ENCODE measurements at regions not wholly inside any gene's neighbourhood (a gene's known extent, or its start where the extent isn't known, plus 50 kb on each side); places are given as distances from the start of the nearest gene placed in this dataset.
"Not testable (repeated sequence)": the region's sequence is repeated elsewhere in the genome, so short reads cannot be mapped to it uniquely, and the experiment has no call there.

DNA sequence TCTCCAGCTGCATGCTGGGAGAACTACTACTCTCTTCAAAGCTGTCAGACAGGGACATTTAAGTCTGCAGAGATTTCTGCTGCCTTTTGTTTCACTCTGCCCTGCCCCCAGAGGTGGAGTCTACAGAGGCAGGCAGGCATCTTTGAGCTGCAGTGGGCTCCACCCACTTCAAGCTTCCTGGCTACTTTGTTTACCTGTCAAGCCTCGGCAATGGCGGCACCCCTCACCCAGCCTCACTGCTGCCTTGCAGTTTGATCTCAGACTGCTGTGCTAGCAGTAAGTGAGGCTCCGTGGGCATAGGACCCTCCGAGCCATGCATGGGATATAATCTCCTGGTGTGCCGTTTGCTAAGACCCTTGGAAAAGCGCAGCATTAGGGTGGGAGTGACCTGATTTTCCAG is 61.7 kb downstream of the DMRTA1 start:
- not testable (repeated sequence) for DNase-seq

DNA sequence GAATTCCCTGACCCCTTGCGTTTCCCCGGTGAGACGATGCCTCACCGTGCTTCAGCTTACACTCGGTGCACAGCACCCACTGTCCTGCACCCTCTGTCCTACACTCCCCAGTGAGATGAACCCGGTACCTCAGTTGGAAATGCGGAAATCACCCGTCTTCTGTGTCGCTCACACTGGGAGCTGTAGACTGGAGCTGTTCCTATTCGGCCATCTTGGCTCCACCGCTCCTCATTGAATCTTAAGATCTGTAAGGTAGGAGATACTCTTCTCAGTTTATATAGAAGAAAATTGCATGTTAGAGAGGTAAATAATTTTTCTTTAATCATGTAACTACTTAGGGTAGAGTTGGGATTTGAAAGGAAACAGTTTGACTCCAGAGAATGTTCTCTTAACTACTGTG is 62.2 kb downstream of the DMRTA1 start:
- no peak for DNase-seq

DNA sequence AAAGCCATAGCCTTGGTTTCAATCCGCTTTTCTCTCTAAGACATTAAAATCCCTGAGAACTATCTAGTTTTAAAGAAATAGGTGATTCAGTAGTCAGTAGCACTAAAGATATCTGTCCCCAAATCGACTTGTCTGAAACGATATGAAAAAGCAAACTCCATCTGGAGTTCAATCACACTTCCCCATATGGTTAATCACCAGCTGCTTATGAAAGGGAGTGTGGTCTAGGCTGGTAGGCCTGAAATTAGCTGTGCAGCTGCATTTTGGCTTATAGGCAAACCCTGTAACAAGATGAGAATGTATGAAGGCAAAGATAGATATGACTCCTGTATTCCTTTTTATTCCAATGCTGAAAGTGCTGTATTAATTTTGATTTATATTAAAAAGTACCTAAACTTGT is 65.9 kb downstream of the DMRTA1 start:
- DNase-seq, result no peak

DNA sequence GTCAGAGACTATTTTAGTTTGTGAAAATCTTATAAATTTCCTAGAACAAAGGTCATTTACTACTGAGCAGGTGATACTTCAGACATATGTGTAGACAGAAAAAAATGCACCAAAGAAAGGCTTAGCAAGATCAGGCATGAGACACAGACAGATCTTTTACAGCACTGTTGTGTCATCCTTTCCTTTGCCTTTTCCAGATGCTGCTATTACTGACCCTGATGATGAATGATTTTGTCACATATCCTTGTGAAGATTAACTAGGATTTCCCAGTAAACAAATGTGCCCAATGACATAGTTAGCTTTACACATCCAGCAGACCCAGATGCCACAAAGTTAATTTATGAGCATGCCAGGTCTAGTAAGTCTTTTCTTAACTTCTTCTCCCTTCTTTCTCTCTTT is 68.2 kb downstream of the DMRTA1 start:
- no peak for DNase-seq

DNA sequence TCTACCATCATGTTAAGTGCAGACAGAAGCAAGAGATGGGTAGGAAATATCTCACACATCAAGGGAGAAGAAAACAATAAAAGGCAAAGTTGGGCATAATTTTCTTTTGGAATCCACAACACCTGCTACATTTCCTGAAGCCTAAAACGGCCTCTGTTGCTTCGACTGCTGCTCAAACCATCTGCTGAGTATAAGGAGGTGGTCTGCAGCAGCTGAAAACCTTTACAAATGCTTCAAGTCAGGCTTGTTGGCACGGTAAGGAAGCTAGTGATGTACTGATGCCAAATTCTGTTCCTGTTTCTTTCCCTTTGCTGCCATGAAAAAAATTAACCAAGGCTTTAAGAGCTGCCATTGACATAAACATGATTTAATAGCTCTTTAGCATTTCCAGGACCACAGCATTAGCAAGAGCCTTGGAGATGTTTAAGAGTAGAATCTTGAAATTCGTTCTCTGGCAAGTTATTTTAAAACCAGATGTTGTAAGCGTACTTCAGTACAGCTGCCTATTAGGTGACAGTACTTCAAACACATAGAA is 75.6 kb downstream of the DMRTA1 start:
- DNase-seq, result peak in 2 of 3 donors; percentile 2 to 30

DNA sequence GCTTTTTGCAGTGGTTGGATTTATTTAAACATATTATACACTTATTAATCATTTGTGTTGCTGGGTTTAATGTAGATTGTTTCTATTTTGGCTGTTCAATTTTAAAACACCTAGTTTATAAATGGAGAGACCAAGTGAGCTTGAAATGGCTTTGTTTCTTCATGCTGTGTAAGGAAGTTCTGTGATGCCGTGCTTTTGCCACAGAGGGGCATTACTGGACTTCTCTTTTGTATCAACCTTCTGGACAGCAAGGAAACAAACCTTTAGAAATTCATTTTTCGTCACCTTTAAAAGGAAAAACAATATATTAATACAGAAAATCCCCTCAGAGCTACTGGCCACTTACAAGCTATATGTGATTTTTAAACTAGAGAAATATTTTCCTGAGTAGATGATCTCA is 81.9 kb downstream of the DMRTA1 start:
- peak in 1 of 3 donors; percentile 1 for DNase-seq

DNA sequence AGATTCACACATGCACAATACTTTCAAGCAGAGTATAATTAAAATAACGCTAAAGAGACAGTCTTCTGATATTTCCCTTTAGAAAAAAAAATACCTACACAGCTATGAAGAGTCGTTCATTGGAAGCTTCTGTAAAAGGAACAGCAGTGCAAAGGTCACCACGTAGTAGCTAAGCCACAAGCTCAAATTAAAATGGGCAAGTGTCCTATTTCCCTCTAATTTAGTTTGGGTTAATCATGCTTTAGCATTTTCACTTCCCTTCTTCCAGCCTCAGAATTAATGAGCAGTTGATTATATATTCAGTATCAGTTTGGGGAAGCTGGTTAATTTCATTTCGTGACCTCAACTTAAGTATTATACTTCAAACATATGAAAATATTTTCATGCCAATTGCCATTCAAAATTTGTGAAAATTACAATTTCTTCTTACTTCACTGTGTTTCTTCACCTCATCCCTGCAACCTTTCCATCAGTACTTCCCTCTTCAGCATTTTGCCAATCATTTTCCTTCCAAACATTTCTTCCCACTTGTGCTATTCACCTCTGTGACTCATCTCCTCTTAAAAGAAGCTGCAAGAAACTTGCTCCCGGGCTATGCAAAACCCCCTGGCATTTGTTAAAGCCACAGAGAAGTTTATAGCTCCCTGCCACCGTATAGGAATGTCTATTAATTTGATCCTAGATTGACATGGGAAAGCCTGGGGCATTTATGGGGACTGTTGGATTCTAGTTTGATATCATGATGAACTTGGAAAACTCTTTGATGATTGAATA is 83.0 kb downstream of the DMRTA1 start:
- DNase-seq, result no peak

DNA sequence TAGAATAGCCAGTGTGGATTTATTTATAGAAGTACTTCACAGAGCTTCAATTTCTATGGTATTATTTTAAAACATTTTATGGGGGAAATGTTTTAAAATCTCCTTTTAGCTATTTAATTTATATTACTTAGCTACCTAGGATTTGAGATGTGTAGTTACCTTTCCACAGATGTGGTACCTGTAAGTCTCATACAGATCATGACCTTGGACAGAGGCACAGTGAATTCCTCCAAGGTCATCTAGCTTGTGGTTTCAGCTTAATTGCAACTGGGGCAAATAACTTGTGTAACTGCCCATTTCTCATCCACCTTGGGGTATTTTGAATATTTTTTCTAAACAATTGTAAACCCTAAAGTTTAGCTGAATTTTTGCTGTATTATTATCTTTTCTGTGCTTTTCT is 89.2 kb downstream of the DMRTA1 start:
- no peak for DNase-seq

DNA sequence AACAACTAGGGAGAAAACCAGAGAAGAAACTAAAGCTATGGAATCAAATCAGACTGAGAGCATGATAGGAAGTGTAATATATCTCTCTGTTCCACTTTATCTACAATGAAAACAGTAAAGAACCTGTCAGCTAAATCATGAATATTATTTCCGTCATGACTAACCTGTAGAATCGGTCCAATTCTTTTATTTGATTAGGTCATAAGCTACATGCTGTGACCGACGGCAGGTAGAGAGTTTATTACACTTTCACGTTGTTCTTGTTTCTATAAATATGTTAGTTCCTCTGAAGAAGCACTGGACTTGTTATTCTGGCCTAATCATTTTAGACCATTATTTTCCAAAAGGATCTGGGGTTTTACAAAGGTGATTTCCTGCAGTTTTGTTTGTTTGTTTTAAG is 91.1 kb downstream of the DMRTA1 start:
- DNase-seq, result no peak

DNA sequence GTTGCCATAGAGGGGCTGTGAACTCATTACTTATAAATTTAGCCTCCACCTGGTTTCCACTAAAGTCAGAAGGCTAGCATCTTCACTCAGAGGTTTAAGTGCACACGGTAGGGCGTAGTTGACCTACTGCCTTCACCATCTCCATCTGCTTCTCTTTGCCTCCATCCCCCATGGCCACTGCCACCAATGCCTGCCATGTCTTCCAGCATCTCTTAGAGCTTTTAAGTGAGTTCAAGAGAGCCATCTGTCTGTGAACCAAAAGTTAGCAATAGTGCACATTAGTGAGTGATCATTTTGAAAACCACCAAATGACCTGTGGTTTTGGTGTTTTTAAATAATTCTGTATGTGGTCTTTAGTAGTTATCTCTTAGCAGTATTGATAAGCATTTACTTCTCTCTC is 102.0 kb downstream of the DMRTA1 start:
- no peak for DNase-seq

DNA sequence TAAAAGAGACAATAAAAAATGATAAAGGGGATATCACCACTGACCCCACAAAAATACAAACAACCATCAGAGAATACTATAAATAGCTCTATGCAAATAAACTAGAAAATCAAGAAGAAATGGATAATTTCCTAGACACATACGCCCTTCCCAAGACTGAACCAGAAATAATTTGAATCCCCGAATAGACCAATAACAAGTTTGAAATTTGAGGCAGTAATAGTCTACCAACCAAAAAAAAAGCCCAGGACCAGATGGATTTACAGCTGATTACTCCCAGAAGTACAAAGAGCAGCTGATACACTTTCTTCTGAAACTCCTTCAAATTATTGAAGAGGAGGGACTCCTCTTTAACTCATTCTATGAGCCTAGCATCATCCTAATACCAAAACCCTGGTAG is 128.1 kb downstream of the DMRTA1 start:
- no peak for DNase-seq

DNA sequence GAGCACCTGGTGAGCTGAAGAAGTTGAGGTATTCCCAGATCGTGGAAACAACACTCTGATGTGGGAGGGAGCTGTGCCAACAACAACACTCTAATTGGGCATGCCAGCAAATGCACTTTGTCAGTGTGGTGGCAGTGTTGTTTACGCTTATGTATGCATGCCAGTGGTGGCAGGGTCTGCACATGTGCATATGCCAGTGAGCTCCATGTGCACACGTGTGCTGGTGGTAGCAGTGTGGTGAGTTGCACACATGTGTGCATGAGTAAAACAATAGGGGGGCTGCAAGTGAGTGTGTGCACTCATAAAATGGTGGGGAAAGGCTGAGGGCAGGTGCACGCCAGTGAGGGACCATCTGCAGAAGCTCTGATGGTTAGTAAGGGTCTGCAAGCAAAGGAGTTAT is 134.2 kb downstream of the DMRTA1 start:
- DNase-seq, result no peak

DNA sequence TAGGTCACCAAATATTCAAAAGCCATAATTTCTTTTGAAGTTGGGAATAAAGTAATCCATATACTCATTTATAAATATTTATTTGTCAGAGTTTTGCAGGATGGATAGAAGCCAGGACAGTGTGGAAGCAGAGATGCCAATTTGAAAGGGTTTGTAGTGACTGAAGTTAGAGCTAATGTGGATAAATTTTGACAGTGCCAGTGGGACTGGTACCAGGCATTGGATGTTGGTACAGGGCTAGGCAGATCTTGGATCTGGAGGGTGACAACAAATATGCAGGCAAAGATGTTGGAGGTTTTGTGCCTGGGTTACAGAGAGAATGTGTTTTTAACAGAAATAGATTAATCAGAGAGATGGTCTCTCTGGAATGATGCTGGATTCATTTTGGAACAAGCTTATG is 135.6 kb downstream of the DMRTA1 start:
- peak in 1 of 3 donors; percentile 1 for DNase-seq

DNA sequence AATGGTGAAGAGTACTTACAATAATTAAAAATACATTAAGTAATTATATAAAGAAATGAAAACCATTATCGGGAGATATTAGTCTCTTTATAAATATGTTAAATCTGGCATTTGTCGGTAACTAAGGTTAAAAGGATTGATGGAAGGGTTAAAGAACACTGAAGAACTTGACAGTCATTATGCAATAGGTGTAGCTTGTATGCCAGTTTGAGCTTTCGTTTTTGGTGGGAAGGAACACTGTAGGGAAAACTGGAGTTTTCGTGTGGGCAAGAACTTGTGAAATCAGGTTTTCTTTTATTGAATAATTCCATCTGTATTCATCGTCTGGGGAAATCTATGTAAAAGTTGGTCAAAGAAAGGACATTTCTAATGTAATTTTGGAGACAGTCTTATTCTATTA is 142.3 kb downstream of the DMRTA1 start:
- no peak for DNase-seq

DNA sequence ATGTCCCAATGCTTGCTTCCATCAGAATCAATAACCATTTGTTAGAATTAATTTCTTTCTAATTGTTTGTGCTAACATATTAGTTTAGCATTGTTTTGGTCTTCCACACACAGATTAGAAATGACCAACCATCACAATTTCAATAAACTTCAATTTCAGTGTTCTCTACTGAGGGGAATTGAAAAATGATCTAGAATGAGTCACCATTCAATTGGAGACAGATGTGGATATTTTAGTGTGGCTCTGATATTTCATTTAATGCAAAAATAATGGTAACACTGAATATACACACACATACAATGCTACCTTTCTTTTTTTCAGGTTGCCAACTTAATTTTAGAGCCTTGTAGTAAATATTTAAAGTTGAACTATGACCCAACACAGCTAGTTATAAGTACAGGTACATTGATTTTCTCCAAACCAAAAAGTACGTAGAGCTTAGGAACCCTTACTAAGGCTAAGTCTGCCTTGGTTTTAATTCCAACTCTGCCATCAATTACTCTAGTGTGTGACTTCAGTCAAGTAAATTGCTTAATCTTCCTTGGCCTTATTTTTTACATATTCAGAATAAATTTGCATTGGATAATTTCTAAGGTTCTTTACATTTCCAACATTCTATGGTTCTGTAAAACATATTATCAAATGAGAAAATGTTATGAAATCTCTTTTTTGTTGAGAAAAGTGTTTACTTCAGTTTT is 143.9 kb downstream of the DMRTA1 start:
- DNase-seq, result no peak

DNA sequence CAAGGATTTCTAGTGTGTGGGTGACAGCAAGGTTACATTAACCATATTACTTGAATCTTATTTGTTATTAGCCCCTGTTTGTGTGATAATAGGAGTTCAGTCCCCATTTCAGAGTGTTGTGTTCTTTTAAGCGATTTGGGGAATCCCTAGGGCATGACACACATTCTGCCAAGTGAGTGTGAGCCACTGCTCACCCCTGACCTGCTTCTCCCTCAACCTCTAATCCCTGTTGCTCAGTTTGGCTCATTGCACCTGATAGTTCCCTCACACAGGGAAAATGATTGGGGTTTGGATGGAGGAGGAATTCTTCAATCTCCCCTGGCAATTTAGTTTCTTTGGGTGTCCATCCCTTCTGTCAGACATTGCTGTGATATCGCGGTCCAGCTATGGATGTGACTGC is 149.2 kb downstream of the DMRTA1 start:
- DNase-seq, result no peak

DNA sequence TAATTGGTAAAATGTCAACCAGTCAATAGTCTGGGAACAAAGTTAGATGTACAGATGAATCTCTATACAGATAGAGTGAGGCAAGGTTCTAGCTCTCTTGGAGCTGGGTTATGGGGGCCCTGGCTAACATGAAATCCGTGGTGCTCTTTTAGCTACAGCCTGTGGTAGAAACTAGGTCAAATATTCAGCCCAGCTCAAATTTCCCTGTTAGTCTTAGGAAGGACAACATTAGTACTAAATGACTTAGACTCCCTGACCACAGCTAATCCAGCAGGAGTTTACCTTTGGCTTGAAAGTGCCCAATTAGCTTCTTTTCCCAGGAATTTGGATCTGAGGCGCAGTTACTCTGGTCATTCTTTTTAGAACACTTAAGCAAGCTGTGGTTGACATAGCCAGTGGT is 170.5 kb downstream of the DMRTA1 start:
- DNase-seq, result no peak

DNA sequence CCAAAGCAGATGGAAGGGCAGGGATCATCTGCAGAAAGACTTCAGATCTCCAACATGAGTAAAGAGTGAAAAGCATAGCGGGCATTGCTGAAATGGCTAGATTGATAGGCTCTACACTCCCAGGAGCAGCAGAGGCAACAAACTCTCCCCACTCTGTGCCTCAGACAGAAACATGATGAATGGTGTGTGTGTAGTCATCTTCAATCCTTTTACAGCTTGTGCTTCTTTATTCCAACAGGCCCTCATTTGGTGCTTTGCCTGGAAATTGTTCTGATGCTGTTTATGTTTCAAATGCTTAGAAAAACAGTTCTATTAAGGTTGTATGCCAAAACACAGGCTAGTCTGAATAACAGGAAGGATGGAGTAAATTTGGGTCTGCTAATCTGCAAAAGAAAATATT is 176.2 kb downstream of the DMRTA1 start:
- peak in 2 of 3 donors; percentile 11 to 46 for DNase-seq

DNA sequence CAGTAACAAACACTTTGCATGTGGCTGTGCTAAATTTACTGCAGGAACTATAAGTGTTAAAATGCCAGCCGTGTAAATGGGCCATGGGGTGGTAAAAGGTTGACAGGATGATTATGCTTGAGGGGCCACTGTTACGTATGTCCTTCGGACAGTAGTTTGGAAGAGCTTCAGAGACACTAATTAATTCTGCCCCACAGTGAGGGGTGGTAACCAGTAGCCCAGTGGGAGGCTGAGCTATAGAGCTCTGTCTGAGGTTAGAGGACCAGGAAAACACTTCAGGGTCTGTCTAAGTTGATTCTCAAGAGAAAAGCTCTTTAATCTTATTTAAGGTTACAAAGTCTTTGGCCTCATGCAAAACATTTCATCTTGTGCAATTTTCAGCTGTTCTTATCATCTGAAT is 176.6 kb downstream of the DMRTA1 start:
- no peak for DNase-seq

DNA sequence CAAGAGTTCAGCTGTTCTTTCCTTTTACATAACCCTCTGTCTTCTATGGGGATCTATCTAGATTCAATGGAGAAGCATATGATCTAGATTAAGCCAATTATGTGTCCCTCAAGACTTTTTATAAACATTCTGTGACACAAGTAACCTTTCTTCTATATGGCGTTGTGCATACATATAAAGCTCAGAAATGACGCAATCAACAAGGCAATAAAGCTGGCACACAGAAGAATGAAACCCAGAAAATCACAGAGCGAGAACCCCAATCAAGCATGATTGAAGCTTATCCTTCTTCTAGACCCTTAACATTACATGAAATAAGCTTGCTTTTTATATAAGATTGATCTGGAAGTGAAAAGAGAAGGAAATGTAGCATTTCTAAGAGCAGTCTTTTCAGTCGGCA is 178.9 kb downstream of the DMRTA1 start:
- no peak for DNase-seq

DNA sequence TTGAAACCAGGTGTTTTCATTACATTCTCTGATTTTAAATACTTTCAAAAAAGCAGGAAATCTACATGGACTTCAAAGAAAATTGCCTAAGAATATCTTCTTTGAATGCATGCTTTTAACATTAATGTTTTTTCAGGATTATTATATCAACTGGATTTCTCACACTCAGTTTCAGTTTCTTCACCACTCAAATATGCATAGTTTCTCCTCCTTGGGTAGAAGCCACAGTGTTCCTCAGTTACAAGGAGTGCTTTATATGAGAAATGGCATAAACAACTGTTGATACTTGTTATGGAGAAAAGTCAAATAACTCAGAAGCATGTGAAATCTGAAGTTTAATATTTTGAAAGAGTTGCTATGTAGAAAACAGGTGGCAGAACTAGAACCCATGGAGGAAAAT is 196.9 kb downstream of the DMRTA1 start:
- no peak for DNase-seq

DNA sequence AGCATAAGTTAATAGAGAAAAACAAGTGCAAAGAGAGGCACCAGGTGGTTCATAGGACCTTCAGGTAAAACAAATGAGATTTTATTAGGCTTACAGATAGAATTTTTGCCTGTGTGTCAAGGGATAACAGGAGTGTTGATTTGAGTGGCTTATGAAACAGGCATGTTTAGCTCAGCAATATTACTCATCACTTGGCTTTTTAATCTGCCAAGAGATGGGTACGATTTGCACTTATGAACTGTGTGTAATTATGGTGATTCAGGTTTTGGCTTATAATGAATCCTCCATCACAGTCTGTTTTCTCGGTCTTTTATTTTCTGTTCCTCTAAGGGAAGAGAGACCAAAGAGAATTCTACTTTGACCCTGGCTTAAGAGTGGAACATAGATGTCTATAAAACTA is 199.3 kb downstream of the DMRTA1 start:
- DNase-seq, result peak in 1 of 3 donors; percentile 11

DNA sequence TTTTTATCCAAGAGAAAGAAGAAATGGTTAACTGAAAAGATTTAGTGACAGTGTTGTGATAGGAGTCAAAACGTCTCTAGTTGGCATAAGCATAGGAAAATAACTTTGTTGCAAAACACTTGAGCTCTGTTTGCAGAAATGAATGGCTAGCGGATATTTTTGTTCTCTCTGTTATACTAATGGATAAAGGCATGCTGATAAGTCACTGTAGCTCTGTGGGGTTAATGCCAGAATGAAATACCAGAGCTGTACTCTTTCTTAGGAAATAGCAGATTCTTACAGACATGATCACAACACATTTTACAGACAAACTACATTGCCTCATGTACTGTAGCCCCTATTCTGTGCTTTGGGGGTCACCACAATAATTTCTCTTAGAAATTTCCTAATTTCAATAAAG is 202.8 kb downstream of the DMRTA1 start:
- peak in 1 of 3 donors; percentile 4 for DNase-seq
